ENCODE measurements at regions not wholly inside any gene's neighbourhood (a gene's known extent, or its start where the extent isn't known, plus 50 kb on each side); places are given as distances from the start of the nearest gene placed in this dataset.
"Not testable (repeated sequence)": the region's sequence is repeated elsewhere in the genome, so short reads cannot be mapped to it uniquely, and the experiment has no call there.

DNA sequence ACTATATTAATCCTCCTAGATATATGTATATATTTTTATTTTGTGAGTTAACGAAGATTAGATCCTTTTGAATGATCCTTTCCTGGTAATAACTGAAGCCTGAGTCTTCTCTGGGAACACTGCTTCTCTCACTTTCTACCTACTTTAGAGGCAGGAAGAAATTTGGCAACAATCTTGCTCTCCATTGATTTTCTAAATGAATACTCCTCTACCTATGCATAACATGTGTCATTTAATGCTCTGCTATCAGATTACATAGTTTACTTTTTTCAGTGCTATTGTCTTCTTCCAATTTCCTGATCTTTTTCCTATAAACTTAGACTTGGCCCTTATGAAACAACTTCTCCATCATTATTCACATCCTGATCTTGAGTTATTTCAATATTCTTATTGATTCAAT is 60.4 kb upstream of the PDHA2 start:
- DNase-seq, result no peak

DNA sequence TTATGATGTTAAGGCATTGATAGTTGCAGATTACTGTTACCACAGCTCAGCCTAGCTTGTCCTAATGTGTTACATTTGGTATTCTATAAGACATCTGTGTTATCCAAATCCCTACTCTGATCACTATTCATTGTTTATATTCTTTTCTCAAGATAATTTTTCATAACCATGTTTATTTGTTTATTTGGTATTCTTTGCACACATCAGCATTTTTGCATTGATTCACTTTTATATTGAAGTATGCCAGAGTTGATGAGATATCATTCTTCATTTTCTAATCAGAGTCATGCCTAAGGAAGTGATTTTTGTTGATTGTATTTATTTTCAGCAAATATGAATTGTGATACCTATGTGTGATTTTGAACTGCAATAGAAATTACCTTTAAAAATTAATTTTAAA is 61.2 kb upstream of the PDHA2 start:
- no peak for DNase-seq

DNA sequence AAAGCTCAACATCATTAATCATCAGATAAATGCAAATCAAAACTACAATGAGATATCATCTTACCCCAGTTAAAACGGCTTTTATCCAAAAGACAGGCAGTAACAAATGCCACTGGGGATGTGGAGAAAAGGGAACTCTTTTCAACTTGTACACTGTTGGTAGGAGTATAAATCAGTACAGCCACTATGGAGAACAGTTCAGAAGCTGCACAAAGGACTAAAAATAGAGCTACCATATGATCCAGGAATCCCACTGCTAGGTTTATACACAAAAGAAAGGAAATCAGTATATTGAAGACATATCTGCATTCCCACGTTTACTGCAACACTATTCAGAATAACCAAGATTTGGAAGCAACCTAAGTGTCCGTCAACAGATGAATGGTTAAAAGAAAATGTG is 69.3 kb upstream of the PDHA2 start:
- not testable (repeated sequence) for DNase-seq

DNA sequence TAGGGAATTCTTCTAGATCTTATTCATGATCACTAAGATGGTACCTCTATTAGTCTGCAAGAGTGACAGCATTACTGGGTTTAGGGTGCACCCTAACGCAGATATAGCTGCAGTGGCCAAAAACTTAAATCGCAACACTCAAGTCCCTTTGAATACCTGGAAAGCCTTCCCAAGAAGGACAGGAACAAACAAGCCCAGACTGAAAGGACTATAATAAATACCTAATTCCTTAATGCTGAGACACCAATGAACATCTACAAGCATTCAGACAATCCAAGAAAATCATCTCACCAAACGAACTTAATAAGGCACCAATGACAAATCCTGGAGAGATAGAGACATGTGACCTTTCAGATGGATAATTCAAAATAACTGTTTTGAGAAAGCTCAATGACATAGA is 74.9 kb upstream of the PDHA2 start:
- no peak for DNase-seq

DNA sequence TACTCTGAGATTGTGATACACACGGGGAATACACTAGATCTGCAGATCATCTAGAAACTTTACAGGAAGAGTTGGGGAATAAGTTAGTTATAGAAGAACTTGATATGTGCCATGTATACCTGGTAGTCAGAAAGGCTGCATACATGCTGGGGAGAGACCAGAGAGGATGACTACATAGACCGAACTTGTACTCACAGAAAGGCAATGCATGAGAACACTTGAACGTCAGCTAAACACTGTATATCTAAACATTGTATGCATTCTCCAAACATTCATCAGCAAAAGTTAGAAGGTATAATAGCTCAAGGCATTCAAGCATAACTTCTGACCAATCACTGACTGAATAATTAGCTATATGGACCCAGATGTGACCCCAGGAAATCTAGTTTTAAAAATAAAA is 78.0 kb upstream of the PDHA2 start:
- no peak for DNase-seq

DNA sequence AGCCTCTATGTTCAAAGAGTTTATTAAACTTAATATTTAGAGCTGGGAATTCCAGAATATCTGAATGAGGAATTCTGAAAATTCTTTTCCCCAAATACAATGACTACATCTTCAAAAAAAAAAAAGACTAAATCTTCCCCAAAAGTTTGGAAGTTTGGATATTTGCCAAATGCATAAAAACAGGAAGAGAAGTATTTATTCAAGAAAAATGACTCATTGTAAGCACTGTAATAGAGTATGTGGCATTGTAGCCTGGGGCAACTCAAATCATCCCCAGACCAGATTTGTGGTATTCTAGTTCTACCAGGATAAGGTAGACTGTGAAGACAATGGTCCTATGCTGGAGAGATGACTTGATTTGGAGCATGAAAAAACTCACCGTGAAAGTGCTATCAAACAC is 78.5 kb upstream of the PDHA2 start:
- DNase-seq, result no peak

DNA sequence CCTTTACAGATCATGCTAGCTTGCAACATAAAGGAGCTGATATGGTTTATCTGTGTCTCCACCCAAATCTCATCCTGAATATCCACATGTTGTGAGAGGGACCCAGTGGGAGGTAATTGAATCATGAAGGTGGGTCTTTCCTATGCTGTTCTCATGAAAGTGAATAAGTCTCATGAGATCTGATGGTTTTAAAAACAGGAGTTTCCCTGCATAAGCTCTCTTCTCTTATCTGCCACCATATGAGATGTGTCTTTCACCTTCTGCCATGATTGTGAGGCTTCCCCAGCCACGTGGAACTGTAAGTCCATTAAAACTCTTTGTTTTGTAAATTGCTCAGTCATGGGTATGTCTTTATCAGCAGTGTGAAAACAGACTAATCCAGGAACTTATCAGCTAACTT is 79.2 kb upstream of the PDHA2 start:
- DNase-seq, result not testable (repeated sequence)

DNA sequence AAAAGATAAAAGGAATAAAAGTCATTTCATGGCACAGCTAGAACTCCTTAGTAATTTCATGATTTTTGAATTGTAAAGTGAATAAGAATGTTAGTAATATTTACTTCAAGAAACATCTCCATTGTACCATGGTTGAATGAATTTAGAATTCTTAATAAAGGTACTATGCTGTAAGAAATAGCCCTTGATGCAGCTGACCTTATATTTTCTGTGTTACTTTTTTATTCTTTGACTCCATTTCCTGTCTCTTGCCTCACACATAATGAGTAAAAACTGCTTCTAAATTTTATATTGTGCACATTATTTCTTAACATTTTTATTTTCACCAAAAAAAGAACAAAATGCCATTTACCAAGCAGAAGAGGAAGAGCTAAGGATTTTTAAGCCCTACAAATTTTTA is 81.9 kb upstream of the PDHA2 start:
- no peak for DNase-seq

DNA sequence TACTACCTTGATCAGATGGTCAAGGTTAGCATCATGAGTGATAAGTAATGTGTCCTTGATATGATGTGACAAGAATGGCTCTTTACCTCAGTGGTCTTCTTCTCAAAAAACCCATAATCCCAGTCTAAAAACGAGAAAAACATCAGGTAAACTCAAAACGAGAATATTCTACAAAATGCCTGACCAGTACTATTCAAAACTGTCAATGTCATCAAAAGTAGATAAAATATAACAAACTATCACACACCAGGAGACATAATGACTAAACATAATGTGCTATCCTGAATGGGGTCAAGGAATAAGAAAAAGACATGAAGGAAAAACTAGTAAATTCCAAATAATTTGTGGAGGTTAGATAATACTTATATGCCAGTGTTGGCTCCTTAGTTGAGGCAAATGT is 85.2 kb upstream of the PDHA2 start:
- no peak for DNase-seq

DNA sequence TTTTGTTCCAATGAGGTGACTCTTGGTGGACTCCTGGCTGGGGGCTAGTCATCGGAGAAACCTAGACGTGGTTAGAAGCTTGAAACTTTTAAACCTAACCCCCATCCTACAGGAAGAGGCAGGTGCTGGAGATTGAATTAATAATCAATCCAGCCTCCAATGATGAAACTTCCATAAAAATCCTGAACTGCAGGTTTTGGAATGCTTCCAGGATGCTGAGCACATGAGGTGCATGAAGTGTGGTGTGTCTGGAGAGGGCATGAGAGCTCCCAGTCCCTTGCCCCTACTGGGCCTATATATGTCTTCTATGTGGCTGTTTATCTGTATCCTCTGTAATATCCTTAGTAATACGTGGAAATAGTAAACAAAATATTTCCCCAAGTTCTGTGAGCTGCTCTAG is 90.7 kb upstream of the PDHA2 start:
- DNase-seq, result no peak

DNA sequence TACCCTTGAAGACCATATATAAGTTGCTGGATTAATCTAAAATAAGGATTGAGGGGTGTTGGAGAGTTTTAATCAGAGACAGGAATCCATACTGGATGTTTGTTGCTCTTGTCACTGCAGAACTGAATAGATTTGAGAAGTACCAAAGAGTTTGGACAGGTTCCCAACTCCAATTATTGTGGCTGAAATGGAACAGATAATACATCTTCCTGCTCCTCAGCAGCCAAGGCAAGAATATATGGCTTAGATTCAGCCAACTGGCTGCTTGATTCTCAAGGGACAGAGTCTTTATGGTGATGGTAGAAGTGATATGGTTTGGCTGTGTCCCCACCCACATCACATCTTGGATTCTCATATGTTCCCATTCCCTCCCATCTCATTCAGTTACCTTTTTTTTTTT is 97.0 kb upstream of the PDHA2 start:
- no peak for DNase-seq

DNA sequence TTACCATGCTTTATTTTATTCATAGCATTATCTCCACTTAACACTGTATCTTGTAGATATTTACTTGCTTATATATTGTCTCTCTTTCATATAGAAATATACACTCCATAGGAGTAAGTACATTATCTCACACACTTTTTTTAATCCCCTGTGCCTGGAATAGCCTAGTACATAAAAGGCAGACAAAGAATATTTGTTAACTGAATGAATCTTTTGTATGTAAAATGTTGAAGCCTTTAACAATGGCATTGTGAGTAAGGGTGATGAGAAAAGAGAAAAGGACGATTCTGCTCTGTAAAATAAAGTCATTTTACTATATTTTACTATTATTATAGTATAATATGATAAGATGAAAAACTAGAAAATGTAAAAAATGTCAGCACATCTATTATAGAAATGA is 97.7 kb upstream of the PDHA2 start:
- DNase-seq, result no peak

DNA sequence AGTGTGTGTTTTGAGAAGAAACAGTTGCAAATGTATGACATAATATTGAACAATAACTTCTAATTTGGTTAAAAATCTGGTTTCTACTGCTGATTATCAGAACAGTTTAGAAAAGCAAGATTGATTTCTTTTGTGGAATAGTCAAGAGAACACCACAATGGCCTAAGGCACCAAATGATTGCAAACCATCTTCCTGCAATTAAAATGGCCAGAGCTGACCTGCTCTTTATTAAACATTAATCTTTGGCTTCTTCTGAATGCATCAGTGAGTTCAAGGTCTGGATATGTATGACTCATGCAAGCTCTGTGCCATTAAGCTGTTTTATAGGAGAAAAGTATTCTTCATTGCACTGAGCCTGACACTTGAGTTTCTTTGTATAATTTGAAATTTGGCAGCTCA is 107.8 kb upstream of the PDHA2 start:
- no peak for DNase-seq

DNA sequence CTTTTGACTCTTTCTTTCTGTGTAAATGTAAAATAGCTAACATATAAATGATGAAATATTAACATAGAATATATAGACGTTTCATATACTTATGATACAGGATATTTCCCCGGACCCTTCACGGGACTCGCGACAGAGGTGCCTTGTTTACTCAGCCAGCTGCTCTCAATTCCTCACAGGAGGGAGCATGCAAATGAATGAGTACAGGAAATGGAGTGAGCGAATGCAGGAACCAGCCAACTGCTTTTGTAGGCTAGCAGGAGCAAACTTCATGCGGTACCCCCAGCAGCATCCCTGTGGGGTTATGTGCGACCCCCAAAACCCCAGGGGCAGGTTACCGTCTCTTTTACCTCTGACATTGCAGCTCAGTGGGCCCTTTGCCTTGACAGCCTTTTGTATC is 110.3 kb upstream of the PDHA2 start:
- DNase-seq, result no peak

DNA sequence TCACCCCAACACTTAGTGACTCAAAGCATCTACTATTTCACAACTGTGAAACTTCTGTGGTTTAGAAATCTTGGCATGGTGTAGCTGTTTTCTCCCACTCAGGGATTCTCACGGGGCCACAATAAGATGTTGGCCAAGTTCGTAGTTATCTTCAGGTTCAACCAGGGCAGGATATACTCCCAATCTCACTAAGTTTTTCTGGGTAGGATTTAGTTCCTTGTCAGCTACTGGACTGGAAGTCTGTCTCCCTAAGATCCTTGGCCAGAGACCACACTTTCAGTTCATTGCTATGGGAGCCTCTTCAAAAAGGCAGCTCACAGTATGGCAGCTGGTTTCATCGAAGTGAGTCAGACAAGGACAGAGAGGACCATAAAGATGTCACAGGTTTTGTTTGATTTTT is 111.7 kb upstream of the PDHA2 start:
- no peak for DNase-seq

DNA sequence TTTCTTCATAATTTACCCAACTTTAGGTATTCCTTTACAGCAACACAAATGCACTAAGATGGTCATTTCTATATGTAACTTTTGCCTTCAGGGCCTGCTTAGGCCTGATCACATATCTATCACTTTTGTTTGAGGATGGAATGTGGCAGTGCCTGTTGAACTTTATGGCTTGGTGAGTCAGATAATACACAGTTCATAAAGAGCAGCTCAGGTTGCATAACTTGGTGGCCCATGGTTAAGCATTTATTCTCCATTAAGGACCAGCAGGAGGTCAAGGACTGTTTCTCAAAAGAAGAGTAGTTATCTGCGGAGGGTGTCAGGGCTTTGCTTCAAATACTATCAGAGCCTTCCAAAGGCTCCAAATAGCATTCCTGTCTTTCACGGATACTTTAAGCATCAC is 124.1 kb upstream of the PDHA2 start:
- DNase-seq, result no peak

DNA sequence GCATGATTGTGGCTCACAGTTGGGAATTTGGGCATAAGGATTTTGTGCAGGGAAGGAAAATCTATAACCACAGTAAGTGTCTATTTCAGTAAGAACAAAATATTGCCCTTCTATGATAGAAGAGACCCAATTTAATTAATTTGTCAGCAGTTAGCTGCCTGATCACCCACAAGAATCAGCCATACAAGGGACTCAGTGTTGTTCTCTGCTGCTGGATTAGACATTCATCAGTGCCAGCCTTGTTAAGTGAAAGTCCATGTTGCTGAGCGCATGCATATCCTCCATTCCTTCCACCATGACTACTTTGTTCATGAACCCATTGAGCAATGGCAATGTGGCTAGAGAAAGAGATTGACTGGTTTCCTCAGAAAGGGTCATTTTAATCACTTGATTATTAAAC is 125.3 kb upstream of the PDHA2 start:
- no peak for DNase-seq

DNA sequence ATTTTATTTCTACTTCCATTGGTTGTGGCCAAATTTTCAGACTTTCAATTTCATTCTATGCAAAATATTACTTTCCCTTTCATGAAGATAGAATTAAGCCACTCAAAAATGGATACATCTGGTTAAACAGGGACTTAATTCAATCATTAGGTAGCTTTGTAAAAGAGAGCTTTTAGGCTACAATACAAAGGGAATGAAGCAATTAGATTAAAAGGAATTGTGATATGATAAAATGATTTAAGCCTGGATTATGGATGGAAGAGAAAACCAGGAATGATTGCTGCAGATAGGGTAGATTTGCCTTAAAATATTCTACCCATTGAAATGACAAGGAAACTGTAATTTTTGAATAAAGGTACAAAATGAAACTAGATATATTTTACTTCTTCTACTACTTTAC is 134.6 kb upstream of the PDHA2 start:
- DNase-seq, result no peak

DNA sequence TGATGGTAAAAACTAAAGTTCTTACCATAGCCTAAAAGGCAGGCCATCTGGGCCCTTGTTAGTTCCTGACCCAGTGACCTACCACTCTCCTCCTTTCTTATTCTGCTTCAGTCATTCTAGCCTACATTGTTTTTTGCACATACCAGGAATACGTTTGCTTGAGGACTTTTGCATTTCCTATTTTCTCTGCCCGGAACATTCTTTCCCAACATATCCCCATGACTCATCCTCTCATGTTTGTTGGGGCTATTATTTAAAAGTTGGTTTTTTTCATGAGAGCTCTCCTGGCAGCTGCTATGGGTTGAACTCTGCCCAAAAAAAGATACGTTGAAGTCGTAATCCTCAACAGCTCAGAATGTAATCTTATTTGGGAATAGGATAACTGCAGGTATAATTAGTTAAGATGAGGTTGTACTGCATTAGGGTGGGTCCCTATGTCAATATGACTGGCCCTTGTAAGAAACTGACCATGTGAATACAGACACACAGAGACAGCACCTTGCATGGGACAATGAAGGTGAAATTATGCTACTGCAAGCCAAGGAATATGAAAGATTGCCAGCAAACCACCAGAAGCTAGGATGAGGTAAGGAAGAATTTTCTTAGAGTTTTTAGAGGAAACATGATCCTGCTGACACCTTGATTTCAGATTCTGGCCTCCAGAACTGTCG is 138.3 kb upstream of the PDHA2 start:
- no peak for DNase-seq

DNA sequence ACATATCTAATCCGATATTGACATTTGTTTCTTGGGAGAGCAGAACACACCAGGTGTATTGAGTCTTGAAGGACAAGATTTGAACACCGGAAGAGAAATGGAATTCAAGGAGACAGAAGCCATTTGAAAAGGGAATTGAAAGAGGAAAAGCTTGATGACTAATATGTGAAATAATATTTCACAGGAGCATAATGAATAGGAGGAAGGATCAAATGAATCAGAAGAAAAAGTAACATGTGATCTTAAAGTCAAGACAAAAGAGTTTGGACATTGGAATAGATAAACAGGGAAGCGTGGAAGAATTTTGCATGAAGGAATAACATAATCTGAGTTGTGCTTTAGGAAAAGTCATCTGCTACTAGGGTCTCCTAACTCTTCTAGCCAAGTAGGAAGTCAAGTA is 145.5 kb upstream of the PDHA2 start:
- no peak for DNase-seq

DNA sequence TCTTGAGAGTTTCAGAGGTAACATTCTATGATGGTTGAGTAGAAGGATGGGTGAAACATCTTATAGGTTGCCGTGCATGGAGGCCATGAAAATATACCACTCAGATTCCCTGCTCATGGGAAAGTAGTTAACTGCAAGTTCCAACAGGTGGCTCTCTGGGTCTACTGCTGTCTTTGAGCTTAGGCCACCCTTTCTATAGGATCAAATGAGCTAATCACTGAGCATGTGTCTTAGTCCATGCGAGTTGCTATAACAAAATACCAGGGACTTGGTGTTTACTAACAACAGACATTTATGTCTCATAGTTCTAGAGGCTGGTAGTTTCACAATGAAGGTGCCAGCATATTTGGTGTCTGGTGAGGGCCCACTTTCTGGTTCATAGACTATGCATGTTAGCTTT is 144.8 kb upstream of the UNC5C start:
- no peak for DNase-seq

DNA sequence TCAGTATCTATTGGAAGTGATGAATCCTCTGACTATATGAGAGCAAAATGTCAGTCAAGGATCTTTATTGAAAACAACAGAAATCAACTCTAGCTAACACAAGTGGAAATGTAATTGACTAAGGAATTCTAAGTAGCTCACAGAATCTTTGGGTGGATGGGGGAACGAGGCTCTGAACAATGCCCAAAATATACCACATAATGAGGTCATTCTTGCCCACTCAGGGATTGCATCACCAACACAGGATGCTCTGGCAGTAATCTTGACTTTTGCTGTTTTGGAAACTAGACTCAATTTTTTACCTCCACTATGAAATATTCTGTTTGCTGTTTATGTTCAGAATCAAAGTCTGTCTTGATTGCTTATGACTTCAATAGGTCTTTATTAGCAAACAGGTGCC is 127.4 kb upstream of the UNC5C start:
- DNase-seq, result no peak

DNA sequence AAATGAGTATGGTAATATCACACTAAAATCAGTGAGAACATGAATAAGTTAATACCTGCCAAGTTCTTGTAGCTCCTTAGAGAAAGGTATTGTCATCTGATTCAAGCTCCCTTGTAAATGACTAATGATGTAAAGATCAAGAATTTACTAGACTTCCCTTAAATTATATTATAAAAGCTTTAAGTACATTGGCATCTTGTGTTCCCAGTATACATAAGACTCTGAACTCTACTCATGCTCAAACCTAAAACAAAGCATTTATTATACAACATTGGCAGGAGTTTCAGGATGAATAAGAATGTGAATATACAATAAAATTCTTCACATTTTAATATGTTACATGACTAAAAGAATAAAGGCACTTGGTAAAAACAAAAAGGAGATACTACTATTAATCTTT is 126.8 kb upstream of the UNC5C start:
- no peak for DNase-seq

DNA sequence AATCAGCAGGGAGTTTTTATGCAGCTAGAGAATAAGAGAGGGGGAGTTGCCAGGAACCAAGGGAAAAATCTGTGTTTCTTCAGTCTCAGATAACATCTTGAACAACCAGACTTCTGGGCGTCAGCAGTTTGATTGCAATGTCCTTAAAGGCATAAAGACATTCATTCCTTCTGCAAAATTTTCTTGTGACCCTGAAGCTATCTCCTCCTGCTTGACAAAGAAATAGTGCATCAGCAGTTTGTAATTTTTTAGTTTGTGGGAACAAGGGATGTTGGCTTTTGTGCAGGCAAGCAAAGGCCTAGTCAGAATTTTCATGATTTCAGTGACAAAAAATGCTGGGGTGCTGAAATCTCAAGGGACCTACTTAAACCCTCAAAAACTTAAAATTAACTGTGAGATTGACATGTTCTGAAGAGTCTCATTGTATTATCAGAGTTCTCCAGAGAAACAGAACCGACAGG is 125.8 kb upstream of the UNC5C start:
- DNase-seq, result no peak

DNA sequence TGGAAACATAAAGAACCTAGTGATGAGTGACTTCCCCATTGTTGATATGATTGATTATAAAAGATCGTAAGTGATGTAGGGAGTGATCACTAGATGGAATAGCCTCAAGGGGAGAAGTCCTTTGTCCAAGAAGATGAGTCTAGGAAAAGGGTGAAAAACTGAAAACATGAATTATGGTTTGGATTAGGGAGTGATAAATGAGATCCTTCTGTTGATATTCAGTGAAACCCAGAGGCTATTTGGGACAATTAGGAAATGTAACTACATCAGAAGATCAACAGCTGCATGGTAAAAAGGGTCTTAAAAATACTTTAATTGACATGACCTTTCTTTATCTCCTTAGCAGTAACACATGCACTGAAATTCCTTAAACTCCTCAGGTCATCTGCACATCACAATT is 124.0 kb upstream of the UNC5C start:
- DNase-seq, result no peak

DNA sequence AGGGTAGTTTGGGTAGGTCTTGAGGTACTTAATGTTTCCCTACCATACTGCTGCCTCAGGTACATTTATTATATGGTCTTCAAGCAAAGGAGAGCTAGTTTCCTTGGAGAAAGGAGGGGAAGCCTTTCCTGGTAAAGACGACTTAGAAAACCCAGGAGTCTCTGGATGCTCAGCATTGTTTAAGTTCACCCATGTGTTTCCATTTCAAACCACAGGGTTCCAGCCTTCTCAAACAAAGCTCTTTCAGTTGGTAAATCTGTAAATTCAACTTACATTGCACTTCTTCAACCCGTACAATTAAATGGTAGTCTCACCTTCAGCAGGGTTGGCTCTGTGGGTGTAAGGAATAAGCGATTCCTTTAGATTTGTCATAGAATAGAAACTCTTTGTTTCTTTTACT is 111.9 kb upstream of the UNC5C start:
- DNase-seq, result no peak
